HG02884 (cell line): ENCODE measurements at regions not wholly inside any gene's neighbourhood (a gene's known extent, or its start where the extent isn't known, plus 50 kb on each side); places are given as distances from the start of the nearest gene placed in this dataset.

Source experiments
- ATAC-seq: cut with Tn5 transposase; IDR thresholded peaks from one replicate; pipeline ENCODE4 v1.9.1; 2021; ENCODE audit warnings: mild to moderate bottlenecking, moderate library complexity; ENCODE audit not compliant: unreplicated experiment

GRCh38 chr6:7042654-7043545 lies 64.9 kb upstream of the RREB1 start:
- no peak for ATAC-seq

GRCh38 chr6:7045331-7045730 lies 62.4 kb upstream of the RREB1 start:
- no peak for ATAC-seq

GRCh38 chr6:7045746-7046145 lies 62.0 kb upstream of the RREB1 start:
- no peak for ATAC-seq

GRCh38 chr6:7047128-7047527 lies 60.6 kb upstream of the RREB1 start:
- ATAC-seq, result no peak

GRCh38 chr6:7047966-7048365 lies 59.8 kb upstream of the RREB1 start:
- no peak for ATAC-seq

- ATAC-seq, result no peak
These were observed 58.9 kb upstream of the RREB1 start for GRCh38 chr6:7048894-7049293.

- ATAC-seq, result no peak
These were observed 57.8 kb upstream of the RREB1 start for GRCh38 chr6:7050004-7050403.

GRCh38 chr6:7050872-7051779 lies 56.6 kb upstream of the RREB1 start:
- peak; percentile 34 for ATAC-seq

GRCh38 chr6:7051780-7052442 lies 55.9 kb upstream of the RREB1 start:
- peak; percentile 55 for ATAC-seq

- no peak for ATAC-seq
These were observed 55.2 kb upstream of the RREB1 start for GRCh38 chr6:7052443-7053011.

GRCh38 chr6:7053125-7053774 lies 54.5 kb upstream of the RREB1 start:
- ATAC-seq, result no peak
